GM12864 (cell line): ENCODE measurements at regions not wholly inside any gene's neighbourhood (a gene's known extent, or its start where the extent isn't known, plus 50 kb on each side); places are given as distances from the start of the nearest gene placed in this dataset.

ENCODE experiments used
- DNase-seq: peaks from one replicate; pipeline ENCODE4 v3.0.0-alpha.2; 2011; ENCODE audit warnings: low read depth
- H3K4me3 ChIP-seq: 2 replicates; pipeline ENCODE4 v1.5.1; 2011; ENCODE audit warnings: mild to moderate bottlenecking, low read depth, low read length, control low read depth
- TF ChIP-seq, protein P1 (sequence below): IDR thresholded peaks from 2 replicates; pipeline ENCODE4 v1.5.1; 2011; ENCODE audit warnings: low read depth, mild to moderate bottlenecking, moderate library complexity, low read length, control low read depth, inconsistent platforms; ENCODE audit errors: missing control alignments

DNA sequence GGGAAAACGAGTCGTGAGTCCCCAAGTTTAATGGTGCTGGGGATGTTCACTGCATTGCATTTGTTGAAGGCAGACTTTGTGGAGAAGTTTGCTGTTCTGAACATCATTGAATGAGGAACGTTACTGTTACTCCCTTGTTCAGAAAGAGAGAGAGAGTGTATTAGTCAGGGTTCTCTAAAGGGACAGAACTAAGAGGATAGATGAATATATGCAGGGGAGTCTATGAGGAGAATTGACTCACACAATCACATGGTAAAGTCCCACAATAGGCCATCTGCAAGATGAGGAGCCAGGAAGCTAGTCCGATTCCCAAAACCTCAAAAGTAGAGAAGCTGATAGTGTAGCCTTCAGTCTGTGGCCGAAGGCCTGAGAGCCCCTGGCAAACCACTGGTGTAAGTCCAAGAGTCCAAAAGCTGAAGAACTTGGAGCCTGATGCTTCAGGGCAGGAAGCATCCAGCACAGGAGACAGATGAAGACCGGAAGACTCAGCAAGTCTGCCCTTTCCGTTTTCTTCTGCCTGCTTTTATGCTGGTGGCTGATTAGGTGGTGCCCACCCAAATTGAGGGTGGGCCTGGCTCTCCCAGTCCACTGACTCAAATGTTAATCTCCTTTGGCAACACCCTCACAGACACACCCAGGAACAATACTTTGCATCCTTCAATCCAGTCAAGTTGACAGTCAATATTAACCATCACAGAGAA is 223.5 kb upstream of the PCSK2 start:
- H3K4me3 ChIP-seq, result no peak overlapping the region
- TF ChIP-seq, protein P1, sequence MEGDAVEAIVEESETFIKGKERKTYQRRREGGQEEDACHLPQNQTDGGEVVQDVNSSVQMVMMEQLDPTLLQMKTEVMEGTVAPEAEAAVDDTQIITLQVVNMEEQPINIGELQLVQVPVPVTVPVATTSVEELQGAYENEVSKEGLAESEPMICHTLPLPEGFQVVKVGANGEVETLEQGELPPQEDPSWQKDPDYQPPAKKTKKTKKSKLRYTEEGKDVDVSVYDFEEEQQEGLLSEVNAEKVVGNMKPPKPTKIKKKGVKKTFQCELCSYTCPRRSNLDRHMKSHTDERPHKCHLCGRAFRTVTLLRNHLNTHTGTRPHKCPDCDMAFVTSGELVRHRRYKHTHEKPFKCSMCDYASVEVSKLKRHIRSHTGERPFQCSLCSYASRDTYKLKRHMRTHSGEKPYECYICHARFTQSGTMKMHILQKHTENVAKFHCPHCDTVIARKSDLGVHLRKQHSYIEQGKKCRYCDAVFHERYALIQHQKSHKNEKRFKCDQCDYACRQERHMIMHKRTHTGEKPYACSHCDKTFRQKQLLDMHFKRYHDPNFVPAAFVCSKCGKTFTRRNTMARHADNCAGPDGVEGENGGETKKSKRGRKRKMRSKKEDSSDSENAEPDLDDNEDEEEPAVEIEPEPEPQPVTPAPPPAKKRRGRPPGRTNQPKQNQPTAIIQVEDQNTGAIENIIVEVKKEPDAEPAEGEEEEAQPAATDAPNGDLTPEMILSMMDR, result no peak
- no peak for DNase-seq

GRCh38 chr20:17010181-17010580 is 216.7 kb upstream of the PCSK2 start:
- TF ChIP-seq, protein P1, result no peak
- H3K4me3 ChIP-seq, result no peak overlapping the region
- no peak for DNase-seq

DNA sequence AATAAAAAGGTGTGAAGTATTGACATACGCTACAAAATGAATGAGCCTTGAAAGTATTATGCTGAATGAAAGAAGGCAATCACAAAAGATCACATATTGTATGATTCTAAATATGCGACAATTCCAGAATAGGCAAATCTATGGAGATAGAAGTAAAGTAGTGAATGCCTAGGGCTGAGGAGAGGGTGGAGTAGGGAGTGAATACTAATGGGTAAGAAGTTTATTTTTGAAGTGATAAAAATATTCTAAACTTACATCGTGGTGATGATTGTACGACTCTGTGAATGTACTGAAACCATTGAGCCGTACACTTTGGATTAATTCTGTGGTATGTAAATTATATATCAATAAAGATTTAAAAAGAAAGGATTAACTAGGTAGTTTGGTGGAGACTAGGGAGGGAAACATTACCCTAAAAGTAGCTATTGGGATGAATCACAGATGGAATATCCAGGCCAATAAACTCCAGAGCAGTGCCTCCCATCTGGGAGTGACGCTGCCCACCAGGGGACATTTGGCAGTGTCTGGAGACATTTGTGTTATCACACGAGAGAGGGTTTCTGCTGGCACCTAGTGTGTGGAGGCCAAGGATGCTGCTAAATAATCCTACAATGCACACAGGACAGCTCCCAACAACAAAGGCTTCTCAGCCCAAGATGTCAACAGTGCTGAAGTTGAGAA is 214.2 kb upstream of the PCSK2 start:
- H3K4me3 ChIP-seq, result no peak overlapping the region
- TF ChIP-seq, protein P1, result no peak
- DNase-seq, result no peak

DNA sequence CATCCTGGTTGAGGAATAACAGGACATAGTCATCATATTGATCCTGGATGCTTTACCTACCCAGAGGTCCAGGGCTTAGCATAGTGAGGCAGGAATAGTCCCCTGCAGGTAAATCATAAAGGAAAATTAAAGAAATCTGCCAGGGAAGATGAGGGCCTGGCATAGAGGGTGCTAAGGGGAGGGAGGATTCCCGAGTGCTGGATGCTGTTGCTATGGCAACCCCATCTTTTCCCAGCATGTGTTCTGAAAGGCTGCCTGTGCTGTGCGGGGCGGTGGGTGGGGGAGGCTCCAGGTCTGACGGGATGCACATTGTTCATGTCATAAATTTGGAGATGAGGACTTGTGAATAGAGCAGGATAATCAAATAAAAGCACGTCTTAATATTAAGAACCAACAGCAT is 212.6 kb upstream of the PCSK2 start:
- no peak for DNase-seq
- no peak overlapping the region for H3K4me3 ChIP-seq
- TF ChIP-seq, protein P1, result no peak

- DNase-seq, result no peak
- TF ChIP-seq, protein P1, result no peak
- H3K4me3 ChIP-seq, result no peak overlapping the region
Observed at GRCh38 chr20:17014756-17015366, 212.0 kb upstream of the PCSK2 start.

DNA sequence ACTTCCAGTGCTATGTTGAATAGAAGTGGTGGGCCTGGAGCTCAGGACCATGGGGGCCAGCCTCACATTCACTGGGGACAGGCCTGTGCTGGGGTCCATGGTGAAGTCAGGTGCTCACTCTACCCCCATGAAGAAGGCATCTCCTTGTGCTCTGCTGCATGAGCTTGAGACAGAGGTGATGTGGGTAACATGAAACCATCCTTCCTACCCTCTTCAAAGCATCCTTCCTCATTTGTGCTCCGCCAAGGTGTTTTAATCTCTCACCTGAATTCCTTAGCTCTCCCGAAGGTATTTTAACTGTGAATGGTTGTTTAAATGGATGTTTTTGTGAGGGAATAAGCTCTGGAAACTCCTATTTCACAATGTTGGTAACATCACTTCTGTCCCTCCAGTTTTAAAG is 209.6 kb upstream of the PCSK2 start:
- TF ChIP-seq, protein P1, result no peak
- DNase-seq, result no peak
- no peak overlapping the region for H3K4me3 ChIP-seq
